C4-2B (cell line): ENCODE measurements at regions not wholly inside any gene's neighbourhood (a gene's known extent, or its start where the extent isn't known, plus 50 kb on each side); places are given as distances from the start of the nearest gene placed in this dataset.

Source experiments
- ZFX ChIP-seq: fragments of 450-650 bp; IDR thresholded peaks from 2 replicates; pipeline ENCODE4 v1.6.1; 2017
- TF ChIP-seq, protein P1 (sequence below): fragments of 450-650 bp; conservative IDR thresholded peaks from 2 replicates; pipeline ENCODE4 v1.5.1; 2017; ENCODE audit warnings: mild to moderate bottlenecking

DNA sequence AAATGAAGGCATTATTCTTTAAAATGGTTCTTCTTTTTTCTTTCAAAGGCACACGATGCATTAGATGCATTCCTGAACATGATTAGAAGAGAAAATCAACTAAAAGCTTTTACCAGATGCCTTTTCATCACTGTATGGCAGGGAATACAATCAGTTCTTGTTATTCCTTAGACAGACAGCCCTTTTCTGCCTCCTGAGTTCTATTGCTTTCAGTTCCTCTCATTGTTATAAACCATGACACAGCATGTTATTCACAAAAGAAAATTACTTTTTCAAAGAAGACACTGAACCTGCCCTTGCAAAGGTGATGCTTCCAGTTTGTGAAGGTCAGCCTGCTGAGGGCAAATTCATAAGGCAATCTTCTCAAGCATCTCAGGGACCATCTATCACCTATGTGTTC, 70.1 kb downstream of the FAM181B start:
- TF ChIP-seq, protein P1, sequence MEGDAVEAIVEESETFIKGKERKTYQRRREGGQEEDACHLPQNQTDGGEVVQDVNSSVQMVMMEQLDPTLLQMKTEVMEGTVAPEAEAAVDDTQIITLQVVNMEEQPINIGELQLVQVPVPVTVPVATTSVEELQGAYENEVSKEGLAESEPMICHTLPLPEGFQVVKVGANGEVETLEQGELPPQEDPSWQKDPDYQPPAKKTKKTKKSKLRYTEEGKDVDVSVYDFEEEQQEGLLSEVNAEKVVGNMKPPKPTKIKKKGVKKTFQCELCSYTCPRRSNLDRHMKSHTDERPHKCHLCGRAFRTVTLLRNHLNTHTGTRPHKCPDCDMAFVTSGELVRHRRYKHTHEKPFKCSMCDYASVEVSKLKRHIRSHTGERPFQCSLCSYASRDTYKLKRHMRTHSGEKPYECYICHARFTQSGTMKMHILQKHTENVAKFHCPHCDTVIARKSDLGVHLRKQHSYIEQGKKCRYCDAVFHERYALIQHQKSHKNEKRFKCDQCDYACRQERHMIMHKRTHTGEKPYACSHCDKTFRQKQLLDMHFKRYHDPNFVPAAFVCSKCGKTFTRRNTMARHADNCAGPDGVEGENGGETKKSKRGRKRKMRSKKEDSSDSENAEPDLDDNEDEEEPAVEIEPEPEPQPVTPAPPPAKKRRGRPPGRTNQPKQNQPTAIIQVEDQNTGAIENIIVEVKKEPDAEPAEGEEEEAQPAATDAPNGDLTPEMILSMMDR: no peak
- TF ChIP-seq ZFX: no peak
